NCI-H2227 (cell line): ENCODE measurements at regions not wholly inside any gene's neighbourhood (a gene's known extent, or its start where the extent isn't known, plus 50 kb on each side); places are given as distances from the start of the nearest gene placed in this dataset.

ENCODE experiments used
- DNase-seq: peaks from one replicate; lab custom pipeline; 2025; ENCODE audit not compliant: unreplicated experiment; lab: John Stamatoyannopoulos, UW

GRCh38 chr11:70808686-70809375 lies 410.5 kb downstream of the CTTN start:
- no peak for DNase-seq

GRCh38 chr11:70810133-70810532 lies 411.8 kb downstream of the CTTN start:
- no peak for DNase-seq

- no peak for DNase-seq
These were observed 412.4 kb downstream of the CTTN start for GRCh38 chr11:70810681-70811080.

- no peak for DNase-seq
These were observed 413.2 kb downstream of the CTTN start for GRCh38 chr11:70811483-70811882.

- DNase-seq: no peak
These were observed 413.6 kb downstream of the CTTN start for GRCh38 chr11:70811915-70812314.

GRCh38 chr11:70812472-70812871 lies 414.1 kb downstream of the CTTN start:
- no peak for DNase-seq

GRCh38 chr11:70813651-70814050 lies 415.3 kb downstream of the CTTN start:
- no peak for DNase-seq

GRCh38 chr11:70815485-70815832 lies 417.1 kb downstream of the CTTN start:
- DNase-seq: no peak

- DNase-seq: peak; percentile 9
These were observed 417.9 kb downstream of the CTTN start for GRCh38 chr11:70816156-70816678.

- DNase-seq: no peak
These were observed 420.0 kb downstream of the CTTN start for GRCh38 chr11:70818351-70818750.

- no peak for DNase-seq
These were observed 420.7 kb downstream of the CTTN start for GRCh38 chr11:70819022-70819421.

- DNase-seq: no peak
These were observed 422.0 kb downstream of the CTTN start for GRCh38 chr11:70820311-70820710.

GRCh38 chr11:70820712-70821111 lies 422.4 kb downstream of the CTTN start:
- no peak for DNase-seq

- no peak for DNase-seq
These were observed 425.4 kb downstream of the CTTN start for GRCh38 chr11:70823771-70824170.

- DNase-seq: peak; percentile 50
These were observed 426.4 kb downstream of the CTTN start for GRCh38 chr11:70824605-70825245.

GRCh38 chr11:70825893-70826540 lies 426.4 kb downstream of the SHANK2 start:
- peak; percentile 7 for DNase-seq

GRCh38 chr11:70826541-70827335 lies 425.6 kb downstream of the SHANK2 start:
- DNase-seq: peak; percentile 84

- DNase-seq: no peak
These were observed 423.7 kb downstream of the SHANK2 start for GRCh38 chr11:70828593-70829082.

GRCh38 chr11:70829134-70829885 lies 423.1 kb downstream of the SHANK2 start:
- DNase-seq: no peak

- no peak for DNase-seq
These were observed 422.5 kb downstream of the SHANK2 start for GRCh38 chr11:70829886-70830272.
